IMR-90 (cell line): ENCODE measurements at regions not wholly inside any gene's neighbourhood (a gene's known extent, or its start where the extent isn't known, plus 50 kb on each side); places are given as distances from the start of the nearest gene placed in this dataset.

Source experiments
- ATAC-seq: fragments of 200-7000 bp; cut with Tn5 transposase; 2 replicates; pipeline ENCODE4 v1.9.1; 2020; ENCODE audit warnings: low read depth, mild to moderate bottlenecking, moderate library complexity
- BruUV-seq: library from RNA; stranded (reverse); fragments of 400-500 nt; replicated peaks from 2 replicates; lab custom pipeline; 2021; lab: Mats Ljungman, UMichigan
- CTCF ChIA-PET: fragments of 300-600 bp; formaldehyde crosslinking; extraction: SDS; loops from one replicate; lab custom pipeline; 2021; ENCODE audit warnings: antibody characterized with exemption; lab: Yijun Ruan, JAX
- POLR2A ChIA-PET: fragments of 300-600 bp; sonication (Branson Sonifier 250); formaldehyde crosslinking; loops from one replicate; lab custom pipeline; 2022; ENCODE audit warnings: antibody characterized with exemption; ENCODE audit not compliant: unreplicated experiment; lab: Charles Lee
- DNase-seq: peaks from one replicate; pipeline ENCODE4 v3.0.0; 2013
- H2AFZ ChIP-seq: replicated peaks from 2 replicates; pipeline ENCODE3; 2013; ENCODE audit warnings: low read length, mild to moderate bottlenecking; ENCODE audit not compliant: poor library complexity
- H2AK5ac ChIP-seq: 2 replicates; pipeline ENCODE4 v1.6.1; 2013; ENCODE audit warnings: low read depth, low read length, inconsistent platforms
- H2AK9ac ChIP-seq: replicated peaks from 2 replicates; pipeline ENCODE3; 2013; ENCODE audit warnings: mild to moderate bottlenecking, low read depth, low read length, moderate library complexity; ENCODE audit not compliant: poor library complexity
- H2BK120ac ChIP-seq: 2 replicates; pipeline ENCODE4 v1.6.1; 2013; ENCODE audit warnings: low read depth, low read length, inconsistent platforms
- H2BK15ac ChIP-seq: 3 replicates; pipeline ENCODE4 v1.6.1; 2013; ENCODE audit warnings: low read depth, low read length, inconsistent platforms
- H2BK20ac ChIP-seq: 2 replicates; pipeline ENCODE4 v1.6.1; 2013; ENCODE audit warnings: low read depth, mild to moderate bottlenecking, inconsistent platforms, low read length, moderate library complexity
- H2BK5ac ChIP-seq: 2 replicates; pipeline ENCODE4 v1.6.1; 2013; ENCODE audit warnings: mild to moderate bottlenecking, low read depth, low read length, inconsistent platforms; ENCODE audit not compliant: poor library complexity, severe bottlenecking
- H3K14ac ChIP-seq: replicated peaks from 2 replicates; pipeline ENCODE4 v1.6.1; 2013; ENCODE audit warnings: low read depth, low read length, inconsistent platforms
- H3K18ac ChIP-seq: 2 replicates; pipeline ENCODE4 v1.6.1; 2013; ENCODE audit warnings: low read depth, low read length, control low read depth
- H3K23ac ChIP-seq: 2 replicates; pipeline ENCODE4 v1.6.1; 2013; ENCODE audit warnings: low read depth, low read length, inconsistent platforms
- H3K27ac ChIP-seq: 2 replicates; pipeline ENCODE4 v1.5.1; 2013; ENCODE audit warnings: mild to moderate bottlenecking, control low read depth, low read length; ENCODE audit not compliant: insufficient read depth
- H3K27me3 ChIP-seq: 2 replicates; pipeline ENCODE4 v1.6.1; 2013; ENCODE audit warnings: low read length; ENCODE audit not compliant: control insufficient read depth, insufficient read depth
- H3K36me3 ChIP-seq: 2 replicates; pipeline ENCODE4 v1.6.1; 2013; ENCODE audit warnings: low read length, mixed read lengths; ENCODE audit not compliant: control insufficient read depth, insufficient read depth
- H3K4ac ChIP-seq: 2 replicates; pipeline ENCODE4 v1.6.1; 2013; ENCODE audit warnings: low read depth, low read length, inconsistent platforms
- H3K4me1 ChIP-seq: 2 replicates; pipeline ENCODE4 v1.6.1; 2013; ENCODE audit warnings: low read length, mixed read lengths; ENCODE audit not compliant: control insufficient read depth, insufficient read depth
- H3K4me2 ChIP-seq: 2 replicates; pipeline ENCODE4 v1.6.1; 2013; ENCODE audit warnings: low read depth, mild to moderate bottlenecking, control low read depth, low read length, moderate library complexity
- H3K4me3 ChIP-seq: 2 replicates; pipeline ENCODE4 v1.5.1; 2013; ENCODE audit warnings: low read depth, mild to moderate bottlenecking, control low read depth, low read length, moderate library complexity; ENCODE audit not compliant: insufficient read depth
- H3K56ac ChIP-seq: 2 replicates; pipeline ENCODE4 v1.6.1; 2013; ENCODE audit warnings: low read length, inconsistent platforms; ENCODE audit not compliant: insufficient read depth; ENCODE audit errors: extremely low read depth
- H3K79me1 ChIP-seq, 2 experiments: 2 replicates each; pipeline ENCODE4 v1.6.1; 2013; ENCODE audit warnings: low read length in 2 of 2, inconsistent platforms in 1 of 2, low read depth in 1 of 2
- H3K9ac ChIP-seq: 2 replicates; pipeline ENCODE4 v1.6.1; 2013; ENCODE audit warnings: low read depth, low read length, control low read depth
- H3K9me1 ChIP-seq: 2 replicates; pipeline ENCODE4 v1.6.1; 2013; ENCODE audit warnings: low read length, inconsistent platforms; ENCODE audit not compliant: insufficient read depth
- H3K9me3 ChIP-seq: 2 replicates; pipeline ENCODE4 v1.6.1; 2013; ENCODE audit warnings: low read length; ENCODE audit not compliant: control insufficient read depth, insufficient read depth
- H4K20me1 ChIP-seq: 2 replicates; pipeline ENCODE4 v1.6.1; 2013; ENCODE audit warnings: low read length, inconsistent platforms; ENCODE audit not compliant: insufficient read depth
- H4K5ac ChIP-seq: 2 replicates; pipeline ENCODE4 v1.6.1; 2013; ENCODE audit warnings: mild to moderate bottlenecking, low read depth, low read length, control low read depth
- H4K8ac ChIP-seq, 2 experiments: 2 replicates each; pipeline ENCODE4 v1.6.1; 2013; ENCODE audit warnings: low read depth in 2 of 2, low read length in 2 of 2, control low read depth in 1 of 2, inconsistent platforms in 1 of 2
- H4K91ac ChIP-seq: 2 replicates; pipeline ENCODE4 v1.6.1; 2013; ENCODE audit warnings: low read depth, low read length, inconsistent platforms; ENCODE audit not compliant: insufficient read depth
- BHLHE40 ChIP-seq: fragments of 150-350 bp; IDR thresholded peaks from 2 replicates; pipeline ENCODE4 v1.6.1; 2016; ENCODE audit warnings: mild to moderate bottlenecking, low read depth, low read length
- CEBPB ChIP-seq: IDR thresholded peaks from 2 replicates; pipeline ENCODE4 v1.6.1; 2012; ENCODE audit warnings: low read depth, low read length, improper control_type of control experiment
- FOS ChIP-seq: fragments of 150-350 bp; IDR thresholded peaks from 2 replicates; pipeline ENCODE4 v1.6.1; 2016; ENCODE audit warnings: low read depth, low read length
- MAFK ChIP-seq: IDR thresholded peaks from 2 replicates; pipeline ENCODE4 v1.6.1; 2012; ENCODE audit warnings: low read depth, low read length, improper control_type of control experiment
- MXI1 ChIP-seq: IDR thresholded peaks from 2 replicates; pipeline ENCODE4 v1.6.1; 2012; ENCODE audit warnings: low read depth, mild to moderate bottlenecking, low read length, moderate library complexity, borderline replicate concordance
- RAD21 ChIP-seq: IDR thresholded peaks from 2 replicates; pipeline ENCODE4 v1.6.1; 2012; ENCODE audit warnings: low read length, improper control_type of control experiment
- RCOR1 ChIP-seq: IDR thresholded peaks from 2 replicates; pipeline ENCODE4 v1.6.1; 2012; ENCODE audit warnings: mild to moderate bottlenecking, low read length, improper control_type of control experiment; ENCODE audit not compliant: insufficient replicate concordance
- WGBS, 2 experiments: methylation state at CpG; one replicate each; pipeline versions ENCODE4 v1.1.5 to v1.1.7; 2013; ENCODE audit warnings: missing lambda C conversion rate in 2 of 2; ENCODE audit not compliant: insufficient read length in 1 of 2; ENCODE audit errors: extremely low coverage in 2 of 2; 5-methylcytosine and 5-hydroxymethylcytosine counted together
- dilution Hi-C: fragments of 300-500 bp; cut with HindIII; formaldehyde crosslinking; loops from one replicate; pipeline ENCODE4 v1.14.3; 2018; ENCODE audit warnings: low sequenced_read_pairs; ENCODE audit not compliant: unreplicated experiment
- in situ Hi-C: fragments of 300-500 bp; cut with MboI; formaldehyde crosslinking; loops from 3 replicates; pipeline ENCODE4 v1.14.3; 2019; ENCODE audit warnings: low sequenced_read_pairs, inconsistent platforms, mixed read lengths
- intact Hi-C: fragments of 100-400 bp; cut with micrococcal nuclease; formaldehyde crosslinking; loops from 2 replicates; pipeline ENCODE4 v1.10.0; 2022

- no peak for TF ChIP-seq FOS
- no peak for TF ChIP-seq RAD21
- TF ChIP-seq BHLHE40: no peak
- TF ChIP-seq MXI1: no peak
- no peak for TF ChIP-seq CEBPB
- no peak for TF ChIP-seq RCOR1
- no peak for TF ChIP-seq MAFK
- Histone ChIP-seq H3K9ac (no peak overlapping the region), H3K23ac (no peak overlapping the region), H3K79me1 (no peaks in the 10 kb centered on the region), H4K91ac (no peak overlapping the region), H3K14ac (no peak overlapping the region), H3K9me1 (no peaks in the 10 kb centered on the region), H3K4me1 (no peaks in the 10 kb centered on the region), H2AFZ (no peak overlapping the region), H3K27ac (no peak overlapping the region), H3K4me3 (no peak overlapping the region), H3K56ac (no peak overlapping the region), H3K4ac (no peak overlapping the region), H3K27me3 (no peaks in the 10 kb centered on the region), H4K20me1 (no peaks in the 10 kb centered on the region), H2BK20ac (no peak overlapping the region), H4K8ac (no peak overlapping the region), H2BK15ac (no peak overlapping the region), H2BK5ac (no peak overlapping the region), H3K18ac (no peak overlapping the region), H2AK9ac (no peak overlapping the region), H2AK5ac (no peak overlapping the region), H3K9me3 (peaks cover 31% of the 10 kb centered on the region), H2BK120ac (no peak overlapping the region), H3K4me2 (no peak overlapping the region), H3K36me3 (no peaks in the 10 kb centered on the region), H4K5ac (no peak overlapping the region)
- intact Hi-C loops: no loop called here
- no peak for ATAC-seq
- ChIA-PET CTCF (no interaction called here), POLR2A (no interaction called here)
- dilution Hi-C loops: no loop called here
- 0% methylated on average over 1 of the region's 10 CpGs; no CpG with 5 or more reads in 1 of the 2 experiments for WGBS, 2 experiments
- in situ Hi-C loops: no loop called here
- no peak for DNase-seq
- BruUV-seq: no TSS peak
Observed at GRCh38 chr2:4020649-4021048, 317.3 kb downstream of the DCDC2C start.
